Pons (tissue), 1 donor: ENCODE measurements at regions not wholly inside any gene's neighbourhood (a gene's known extent, or its start where the extent isn't known, plus 50 kb on each side); places are given as distances from the start of the nearest gene placed in this dataset.
A peak's percentile ranks its signal among the peaks of the same experiment; 100 is the strongest.
"Not testable (repeated sequence)": the region's sequence is repeated elsewhere in the genome, so short reads cannot be mapped to it uniquely, and the experiment has no call there.

ENCODE experiments used
- DNase-seq: peaks from one replicate; pipeline ENCODE4 v3.0.0-alpha.2; 2016; ENCODE audit warnings: low spot score

GRCh38 chr2:2896011-2896410, 481.6 kb downstream of the EIPR1 start:
- DNase-seq = no peak

GRCh38 chr2:2894011-2894410, 483.6 kb downstream of the EIPR1 start:
- DNase-seq = not testable (repeated sequence)

DNA sequence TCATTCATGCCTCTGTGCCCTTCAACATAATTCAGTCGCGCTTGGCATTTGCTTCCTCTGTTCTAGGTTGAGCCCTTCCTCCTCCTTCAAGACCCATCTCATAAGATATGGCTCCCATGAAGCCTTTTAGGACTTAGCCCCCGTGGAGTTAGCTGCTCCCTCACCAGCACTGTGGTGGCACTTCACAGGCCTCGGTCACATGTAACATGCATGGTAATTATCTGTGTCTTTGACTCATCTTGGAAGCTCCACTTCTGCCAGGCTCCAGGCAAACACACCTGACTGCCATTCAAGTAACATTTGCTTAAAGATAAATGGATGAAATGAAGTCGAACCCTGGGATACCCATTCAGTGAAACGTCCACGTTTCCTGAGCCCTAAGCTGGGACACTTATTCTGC, 484.7 kb downstream of the EIPR1 start:
- DNase-seq = no peak

DNA sequence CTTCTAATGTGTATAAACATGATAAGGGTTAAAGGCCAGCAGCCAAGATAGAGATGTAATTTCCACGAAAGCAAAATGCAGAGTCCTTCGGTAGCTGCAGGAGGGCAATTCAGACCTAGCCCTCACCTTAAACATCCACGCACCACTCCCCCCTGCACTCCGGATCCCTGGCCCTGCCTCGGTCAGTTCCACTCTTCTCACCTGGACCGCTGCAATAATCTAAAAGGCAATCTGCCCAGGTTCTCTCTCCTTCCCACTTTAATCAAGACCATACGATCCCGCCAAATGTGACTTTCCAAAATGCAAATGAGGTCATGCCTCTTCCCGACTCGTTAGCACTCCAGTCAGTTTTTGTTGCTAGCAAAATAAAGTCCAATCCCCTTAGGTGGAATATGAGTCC, 485.2 kb downstream of the EIPR1 start:
- DNase-seq = no peak

- DNase-seq = no peak
Observed at GRCh38 chr2:2890901-2891300, 486.7 kb downstream of the EIPR1 start.

DNA sequence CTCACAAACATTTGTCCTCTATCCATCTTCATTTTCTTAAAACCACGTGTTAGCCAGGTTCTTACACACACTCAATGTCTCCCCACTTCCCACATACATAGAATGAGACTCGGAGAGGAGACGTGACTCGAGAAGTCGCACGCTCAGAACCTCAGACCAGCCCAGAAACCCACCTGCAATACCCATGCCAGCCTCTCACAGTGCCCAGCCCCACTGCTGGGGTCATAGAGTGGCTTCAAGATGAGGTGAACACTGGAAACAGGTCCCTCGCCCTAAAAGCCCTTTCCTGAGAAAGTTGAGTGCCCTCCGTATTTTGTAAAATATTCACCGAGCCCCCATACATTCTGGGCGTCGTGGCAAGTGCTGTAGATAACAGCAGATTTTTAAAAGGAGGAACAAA, 487.4 kb downstream of the EIPR1 start:
- no peak for DNase-seq

DNA sequence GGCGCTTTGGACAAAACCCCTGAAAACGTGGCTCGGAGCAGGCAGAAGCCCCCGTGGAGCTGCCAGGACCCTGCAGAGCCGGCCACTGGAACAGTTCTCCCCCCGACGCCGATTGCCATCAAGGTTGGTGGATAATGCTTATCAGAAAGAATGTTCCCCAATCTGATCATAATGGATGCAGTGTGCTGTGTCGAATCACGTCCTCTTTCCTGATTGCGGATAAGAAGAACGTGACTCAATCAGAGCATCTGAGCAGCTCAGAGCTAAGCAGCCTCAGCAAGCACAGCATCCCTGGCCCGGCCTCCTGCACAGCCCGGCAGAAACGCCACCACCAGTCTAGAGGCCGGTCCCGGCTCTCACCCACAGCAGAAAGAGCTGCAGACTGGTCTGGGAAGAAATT, 488.0 kb downstream of the EIPR1 start:
- no peak for DNase-seq

DNA sequence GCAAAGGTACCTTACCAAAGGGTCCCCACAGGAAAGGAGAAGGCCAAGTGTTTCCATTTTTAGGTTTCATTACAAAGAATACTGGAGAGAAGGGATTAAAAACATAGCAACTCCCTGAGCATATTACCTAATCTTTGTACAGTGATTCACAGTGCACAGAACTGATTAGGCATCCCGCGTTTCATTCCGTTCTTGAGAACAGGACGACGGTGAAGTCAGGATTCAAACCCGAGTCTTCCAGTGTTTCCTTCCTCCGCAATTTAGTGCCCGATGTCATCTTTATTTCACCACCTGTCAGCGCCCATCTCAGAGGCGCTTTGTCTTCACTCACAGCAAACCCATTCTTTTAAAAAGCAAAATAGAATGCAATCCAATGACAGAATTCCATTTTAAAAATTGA, 488.5 kb downstream of the EIPR1 start:
- DNase-seq = no peak

- DNase-seq = no peak
Observed at GRCh38 chr2:2887772-2888387, 489.7 kb downstream of the EIPR1 start.

- DNase-seq = no peak
Observed at GRCh38 chr2:2886922-2887321, 490.7 kb downstream of the EIPR1 start.

DNA sequence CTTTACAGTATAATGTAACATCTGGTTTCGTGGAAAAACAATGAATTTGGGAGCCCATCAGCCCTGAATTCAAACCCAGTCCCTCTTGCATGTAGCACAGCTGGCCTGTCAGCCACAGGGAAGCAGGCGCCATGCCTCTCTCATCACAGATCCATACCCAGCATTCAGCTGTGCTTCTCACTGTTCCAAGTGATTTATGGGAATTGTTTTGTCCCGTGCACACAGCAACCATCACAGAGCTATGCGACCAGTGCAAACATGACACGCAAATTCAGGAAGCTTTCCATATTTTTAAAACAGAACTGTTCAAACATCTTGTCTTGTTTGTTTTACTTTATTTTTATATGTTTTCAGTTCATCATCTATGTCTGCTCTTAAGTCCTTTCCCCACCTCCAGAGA, 496.1 kb downstream of the EIPR1 start:
- DNase-seq = no peak

DNA sequence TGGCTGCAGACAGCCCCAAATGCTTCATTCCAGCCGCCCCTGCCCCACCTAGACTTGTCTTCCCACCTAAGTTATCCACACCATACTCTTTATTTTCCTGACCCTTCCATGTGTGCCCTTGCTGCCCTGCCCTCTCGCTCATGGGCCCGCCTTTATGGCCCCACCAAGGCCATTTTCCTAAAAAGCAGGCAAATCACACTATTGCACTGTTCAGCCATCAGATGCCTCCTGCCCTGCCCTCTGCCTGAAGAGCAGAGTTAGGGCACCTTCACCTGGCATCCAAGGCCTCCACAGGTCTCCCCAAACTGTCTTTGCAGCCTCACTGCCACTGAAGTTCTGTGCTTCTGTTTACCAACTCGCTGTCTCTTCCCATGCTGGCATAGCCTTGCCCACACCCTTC, 496.7 kb downstream of the EIPR1 start:
- DNase-seq = no peak

DNA sequence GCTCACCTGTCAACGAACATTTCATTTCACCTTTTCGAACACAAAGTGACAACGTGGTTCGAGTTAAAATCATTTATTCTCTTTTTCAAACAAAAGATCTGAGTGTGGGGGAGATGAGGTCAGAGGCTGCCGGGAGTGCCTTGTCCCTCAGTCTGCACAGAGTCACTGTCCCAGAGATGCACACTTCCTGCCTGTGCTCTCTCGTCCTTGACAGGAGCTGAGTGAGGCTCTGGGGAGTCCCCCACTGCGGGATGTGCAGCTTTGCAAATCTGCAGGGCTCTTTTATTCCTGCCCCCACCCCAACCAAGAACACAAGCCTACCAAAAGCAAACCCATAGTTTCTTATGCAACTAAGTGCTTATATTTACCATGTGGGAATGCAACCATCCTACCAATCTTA, 497.8 kb downstream of the EIPR1 start:
- DNase-seq = no peak

DNA sequence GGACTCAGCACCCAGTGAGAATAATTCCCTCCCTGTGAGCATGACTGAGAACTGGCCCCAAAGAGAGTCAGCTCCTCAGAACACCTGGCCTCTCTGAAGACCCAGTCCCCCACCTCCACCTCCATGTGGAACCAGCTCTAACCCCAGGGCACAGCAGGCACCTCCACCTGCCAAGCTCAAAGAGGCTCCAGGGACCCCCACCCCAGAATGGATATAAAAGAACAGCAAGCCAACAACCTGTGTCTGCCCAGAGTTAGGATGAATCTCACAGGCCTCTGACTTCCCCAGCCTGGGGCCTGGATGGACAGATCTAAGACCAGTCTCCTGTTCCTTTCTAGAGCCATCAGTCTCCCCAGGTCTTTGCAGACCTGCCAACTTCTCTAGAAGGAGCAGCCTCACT, 498.5 kb downstream of the EIPR1 start:
- no peak for DNase-seq

GRCh38 chr2:2877427-2877826, 500.2 kb downstream of the EIPR1 start:
- DNase-seq = peak; percentile 8

- DNase-seq = peak; percentile 46
Observed at GRCh38 chr2:2876331-2877221, 501.0 kb downstream of the EIPR1 start.

DNA sequence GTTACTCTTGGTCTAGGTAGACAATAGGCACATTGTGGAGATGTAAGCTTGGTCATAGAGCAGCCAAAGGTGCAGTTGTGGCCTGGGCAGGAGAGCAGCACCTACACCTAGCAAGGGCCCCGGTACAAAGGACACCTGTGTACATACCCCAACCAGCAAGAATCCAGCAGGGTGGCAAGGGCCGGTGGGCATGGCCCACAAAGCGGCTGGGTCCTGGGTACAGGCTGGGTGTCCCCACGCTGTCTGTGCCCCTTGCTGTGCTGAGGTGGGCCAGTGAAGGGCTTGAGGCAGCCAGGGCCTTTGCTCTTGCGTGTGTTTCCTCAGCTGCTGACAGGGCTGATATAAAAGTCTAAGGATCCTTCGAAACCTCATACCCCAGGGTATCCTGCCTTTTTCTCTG, 501.8 kb downstream of the EIPR1 start:
- no peak for DNase-seq

DNA sequence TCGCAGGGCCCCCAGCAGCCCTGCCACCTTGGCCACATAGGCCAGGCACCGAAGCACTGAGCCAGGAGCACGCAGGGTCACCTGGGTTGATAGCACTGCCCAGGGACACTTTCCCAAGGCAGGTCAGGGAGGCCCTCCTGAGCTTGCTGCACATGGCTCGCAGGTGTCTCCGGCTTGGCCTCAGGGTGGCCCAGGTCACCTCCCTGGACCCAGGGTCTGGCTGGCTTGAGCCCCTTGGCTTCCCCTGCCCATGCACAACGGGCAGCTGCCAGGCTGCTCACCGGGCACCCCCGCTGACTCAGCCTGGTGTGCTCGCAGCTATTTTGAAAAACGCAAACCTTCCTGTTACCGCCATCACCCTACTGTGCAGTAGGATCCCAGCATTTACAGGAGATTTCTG, 502.3 kb downstream of the EIPR1 start:
- DNase-seq = no peak

DNA sequence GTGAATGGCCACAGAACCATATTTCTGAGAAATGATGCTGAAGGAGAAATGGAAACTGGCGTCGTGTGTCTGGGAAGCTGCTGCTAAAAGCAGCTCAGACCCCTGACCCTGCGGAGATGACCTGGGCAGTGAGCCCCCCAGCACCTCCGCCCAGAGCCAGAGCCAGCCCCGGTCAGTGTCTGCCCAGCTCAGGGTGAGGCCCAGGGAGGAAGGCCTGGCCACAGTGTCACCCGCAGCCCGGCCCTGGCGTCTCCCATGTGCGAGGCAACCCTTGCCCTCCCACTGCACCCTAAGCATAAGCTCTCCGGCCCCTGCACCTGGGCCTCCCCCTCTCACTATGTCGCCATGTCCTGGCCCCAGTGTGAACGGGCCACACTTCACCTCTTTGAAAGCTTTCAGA, 502.8 kb downstream of the EIPR1 start:
- DNase-seq = no peak

GRCh38 chr2:2874341-2874740, 503.3 kb downstream of the EIPR1 start:
- DNase-seq = no peak

DNA sequence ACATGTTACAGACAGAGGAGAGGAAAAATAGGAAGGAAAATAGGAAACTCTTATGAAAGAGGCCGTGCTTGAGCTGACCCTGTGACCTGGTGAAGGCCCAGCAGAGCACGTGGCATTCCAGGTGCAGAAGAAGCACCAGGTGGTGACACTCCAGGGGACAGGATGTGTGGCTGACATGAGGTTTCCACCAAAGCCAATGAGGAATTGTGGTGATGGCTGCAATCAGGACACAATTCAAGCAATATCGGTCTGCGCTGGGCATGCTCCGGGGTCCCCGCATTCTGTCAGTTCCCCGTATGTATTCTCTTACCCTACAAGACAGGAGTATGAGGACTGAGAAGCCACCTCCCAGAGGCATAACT, 504.2 kb downstream of the EIPR1 start:
- no peak for DNase-seq

GRCh38 chr2:2872713-2873449, 504.7 kb downstream of the EIPR1 start:
- DNase-seq = no peak

DNA sequence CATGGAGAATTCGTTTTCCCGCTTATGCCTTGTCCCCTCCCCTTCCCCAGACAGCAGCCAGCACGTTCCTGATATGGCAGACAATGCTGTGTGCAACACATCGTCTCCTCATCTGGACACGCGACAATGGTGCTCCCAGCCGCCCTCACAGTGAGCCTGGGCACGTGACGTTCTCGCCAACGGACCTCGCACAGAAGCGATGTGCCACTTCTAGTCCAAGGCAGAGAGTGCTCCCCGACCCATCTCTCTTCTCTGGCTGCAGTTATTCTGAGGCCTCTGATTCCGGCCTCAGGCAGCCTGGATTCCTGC, 505.4 kb downstream of the EIPR1 start:
- no peak for DNase-seq
